ENCODE measurements at regions not wholly inside any gene's neighbourhood (a gene's known extent, or its start where the extent isn't known, plus 50 kb on each side); places are given as distances from the start of the nearest gene placed in this dataset.

DNA sequence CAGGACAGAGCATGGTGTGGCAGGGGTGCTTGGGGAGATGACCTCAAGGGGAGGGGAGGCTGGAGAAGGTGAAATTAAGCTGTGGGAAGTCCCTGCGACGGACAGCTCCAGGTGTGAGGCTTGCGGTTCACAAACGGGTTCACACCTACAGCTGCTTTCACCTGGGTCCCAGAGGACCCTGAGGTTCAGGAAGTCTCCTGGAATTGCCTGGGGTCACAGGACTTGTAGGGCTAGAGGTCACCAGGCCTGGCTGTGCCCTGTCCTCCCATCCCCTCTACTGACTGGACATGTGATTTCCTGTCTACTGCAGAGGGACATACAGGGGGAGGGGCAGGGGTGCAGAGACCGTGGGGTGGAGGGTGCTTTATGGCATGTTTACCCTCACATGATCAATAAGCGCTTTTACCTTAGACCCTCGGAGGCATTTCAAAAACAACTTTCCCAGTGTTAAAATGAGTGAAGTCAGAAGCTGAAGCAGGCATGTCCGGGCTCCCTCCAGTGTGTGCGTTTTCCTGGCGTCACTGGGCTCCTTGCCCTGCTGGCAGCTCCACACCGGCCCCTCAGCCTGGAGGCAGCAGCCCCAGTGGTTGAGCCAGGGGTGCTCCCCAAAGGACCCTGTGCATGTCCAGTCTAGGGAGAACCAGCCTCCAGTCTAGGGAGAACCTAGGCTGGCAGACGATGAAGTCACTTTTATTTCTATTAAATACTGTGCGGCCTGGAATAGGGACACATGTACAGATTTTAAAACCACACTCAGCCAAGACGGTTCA, 66.6 kb upstream of the IGFBP3 start:
- no peaks in the 10 kb centered on the region for H3K27me3 Mint-ChIP-seq (ENCODE audit: low read depth in 2 of 2)
- no peak overlapping the region for H3K27ac Mint-ChIP-seq
- no peak for ATAC-seq
- H3K4me1 Mint-ChIP-seq: no peaks in the 10 kb centered on the region
- H3K36me3 Mint-ChIP-seq: no peaks in the 10 kb centered on the region
- no peaks in the 10 kb centered on the region for H3K9me3 ChIP-seq (ENCODE audit: control insufficient read depth, insufficient read depth, low read length)
- WGBS (ENCODE audit: insufficient coverage): 87% methylated on average over 14 of the region's 14 CpGs
- H3K4me3 ChIP-seq (ENCODE audit: low read length): no peak overlapping the region
- H3K27me3 ChIP-seq (ENCODE audit: control insufficient read depth, insufficient read depth, low read length): no peaks in the 10 kb centered on the region
- H3K4me3 Mint-ChIP-seq: no peak overlapping the region
- peaks cover 5 to 7% of the 10 kb centered on the region in 2 donors for H3K9me3 Mint-ChIP-seq
- H3K27ac ChIP-seq (ENCODE audit: low read length): no peak overlapping the region
- TF ChIP-seq CTCF (IDR thresholded peaks at IDR 0.05): no peak
- intact Hi-C loops (cut with micrococcal nuclease): no loop called here
- no peaks in the 10 kb centered on the region for H3K4me1 ChIP-seq (ENCODE audit: control insufficient read depth, insufficient read depth, low read length)
- DNase-seq: no peak
- H3K36me3 ChIP-seq (ENCODE audit: control insufficient read depth, insufficient read depth, low read length): no peaks in the 10 kb centered on the region

- no peak for ATAC-seq
These were observed 65.6 kb upstream of the IGFBP3 start for GRCh38 chr7:45986355-45987298.

DNA sequence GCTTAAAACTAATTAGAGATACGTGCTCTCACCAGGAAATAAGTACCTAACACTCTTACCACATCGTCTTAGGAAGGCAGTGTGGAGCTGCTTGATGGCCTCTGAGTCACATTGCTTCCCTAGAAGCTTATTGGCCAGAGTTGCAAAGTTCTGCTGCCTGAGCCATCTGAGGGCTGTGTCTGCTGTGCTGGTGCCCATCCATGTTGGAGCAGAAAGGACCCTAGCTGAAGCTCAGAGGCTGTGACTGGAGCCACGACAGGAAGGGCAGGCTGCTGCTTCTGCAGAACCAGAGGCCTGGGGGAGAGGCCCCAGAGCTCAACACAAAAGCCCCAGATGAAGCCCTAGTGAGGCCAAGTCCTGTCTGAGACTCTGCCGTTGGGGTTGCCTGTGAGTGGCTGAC, 64.8 kb upstream of the IGFBP3 start:
- intact Hi-C loops (cut with micrococcal nuclease): no loop called here
- DNase-seq: no peak
- no peaks in the 10 kb centered on the region for H3K27me3 Mint-ChIP-seq (ENCODE audit: low read depth in 2 of 2)

More at GRCh38 chr7:45986355-45987298, 65.6 kb upstream of the IGFBP3 start:
- Mint-ChIP-seq H3K27ac (no peak overlapping the region), H3K4me3 (no peak overlapping the region), H3K9me3 (peaks cover 2 to 6% of the 10 kb centered on the region in 2 donors), H3K27me3 (ENCODE audit: low read depth in 2 of 2) (no peaks in the 10 kb centered on the region), H3K4me1 (no peaks in the 10 kb centered on the region), H3K36me3 (no peaks in the 10 kb centered on the region)
- H3K4me1 ChIP-seq (ENCODE audit: control insufficient read depth, insufficient read depth, low read length): no peaks in the 10 kb centered on the region
- no peak overlapping the region for H3K27ac ChIP-seq (ENCODE audit: low read length)
- 88% methylated on average over 17 of the region's 17 CpGs for WGBS (ENCODE audit: insufficient coverage)
- H3K9me3 ChIP-seq (ENCODE audit: control insufficient read depth, insufficient read depth, low read length): no peaks in the 10 kb centered on the region
- no peak for TF ChIP-seq CTCF (IDR thresholded peaks at IDR 0.05)
- intact Hi-C loops (cut with micrococcal nuclease): no loop called here
- DNase-seq: no peak
- no peaks in the 10 kb centered on the region for H3K27me3 ChIP-seq (ENCODE audit: control insufficient read depth, insufficient read depth, low read length)
- no peaks in the 10 kb centered on the region for H3K36me3 ChIP-seq (ENCODE audit: control insufficient read depth, insufficient read depth, low read length)
- no peak overlapping the region for H3K4me3 ChIP-seq (ENCODE audit: low read length)

More for the DNA sequence above, 64.8 kb upstream of the IGFBP3 start:
- no peaks in the 10 kb centered on the region for H3K36me3 Mint-ChIP-seq
- H3K4me3 Mint-ChIP-seq: no peak overlapping the region
- 66% methylated on average over 4 of the region's 4 CpGs for WGBS (ENCODE audit: insufficient coverage)
- H3K4me1 Mint-ChIP-seq: no peaks in the 10 kb centered on the region
- Histone ChIP-seq H3K36me3 (ENCODE audit: control insufficient read depth, insufficient read depth, low read length) (no peaks in the 10 kb centered on the region), H3K27me3 (ENCODE audit: control insufficient read depth, insufficient read depth, low read length) (no peaks in the 10 kb centered on the region), H3K4me3 (ENCODE audit: low read length) (no peak overlapping the region), H3K27ac (ENCODE audit: low read length) (no peak overlapping the region), H3K4me1 (ENCODE audit: control insufficient read depth, insufficient read depth, low read length) (no peaks in the 10 kb centered on the region), H3K9me3 (ENCODE audit: control insufficient read depth, insufficient read depth, low read length) (no peaks in the 10 kb centered on the region)
- peak in 2 of 3 donors; percentile 31 to 34 for ATAC-seq
- peaks cover 0 to 4% of the 10 kb centered on the region in 2 donors for H3K9me3 Mint-ChIP-seq
- H3K27ac Mint-ChIP-seq: no peak overlapping the region
- no peak for TF ChIP-seq CTCF (IDR thresholded peaks at IDR 0.05)

Data from natural killer cell (primary cell).